IPS DF 6.9 (cell line): ENCODE measurements at regions not wholly inside any gene's neighbourhood (a gene's known extent, or its start where the extent isn't known, plus 50 kb on each side); places are given as distances from the start of the nearest gene placed in this dataset.
"Not testable (repeated sequence)": the region's sequence is repeated elsewhere in the genome, so short reads cannot be mapped to it uniquely, and the experiment has no call there.

ENCODE experiments used
- DNase-seq: peaks from one replicate; pipeline ENCODE4 v3.0.0-alpha.2; 2013; ENCODE audit warnings: low read depth, low spot score
- H3K27ac ChIP-seq: one replicate; pipeline ENCODE4 v1.5.1; 2013; ENCODE audit warnings: low read length, control low read depth
- H3K27me3 ChIP-seq: 2 replicates; pipeline ENCODE4 v1.6.1; 2013; ENCODE audit warnings: mild to moderate bottlenecking, low read length; ENCODE audit not compliant: control insufficient read depth, insufficient read depth
- H3K36me3 ChIP-seq: 2 replicates; pipeline ENCODE4 v1.6.1; 2013; ENCODE audit warnings: low read length; ENCODE audit not compliant: control insufficient read depth, insufficient read depth
- H3K4me1 ChIP-seq: 2 replicates; pipeline ENCODE4 v1.6.1; 2013; ENCODE audit warnings: low read length; ENCODE audit not compliant: control insufficient read depth, insufficient read depth
- H3K4me3 ChIP-seq: 2 replicates; pipeline ENCODE4 v1.5.1; 2013; ENCODE audit warnings: mild to moderate bottlenecking, low read length
- H3K9me3 ChIP-seq: 2 replicates; pipeline ENCODE4 v1.6.1; 2013; ENCODE audit warnings: low read length, inconsistent platforms; ENCODE audit not compliant: control insufficient read depth, insufficient read depth
- WGBS: extraction: QIAGEN DNeasy Blood & Tissue Kit; methylation state at CpG from one replicate; pipeline ENCODE4 v1.1.7; 2013; ENCODE audit warnings: mixed read lengths, missing lambda C conversion rate; ENCODE audit not compliant: insufficient read length, insufficient coverage; 5-methylcytosine and 5-hydroxymethylcytosine counted together

GRCh38 chr18:60894254-60894945 is 438.8 kb upstream of the CDH20 start:
- Histone ChIP-seq H3K4me1 (no peaks in the 10 kb centered on the region), H3K9me3 (no peaks in the 10 kb centered on the region), H3K27ac (no peak overlapping the region), H3K27me3 (no peaks in the 10 kb centered on the region), H3K4me3 (no peak overlapping the region), H3K36me3 (no peaks in the 10 kb centered on the region)
- WGBS = no CpG with 5 or more reads among the region's 8 CpGs
- no peak for DNase-seq

- Histone ChIP-seq H3K9me3 (no peaks in the 10 kb centered on the region), H3K36me3 (no peaks in the 10 kb centered on the region), H3K27ac (no peak overlapping the region), H3K27me3 (no peaks in the 10 kb centered on the region), H3K4me1 (no peaks in the 10 kb centered on the region), H3K4me3 (no peak overlapping the region)
- WGBS = no CpG with 5 or more reads among the region's 3 CpGs
- DNase-seq = no peak
Observed at GRCh38 chr18:60895181-60895580, 438.0 kb upstream of the CDH20 start.

- no peaks in the 10 kb centered on the region for H3K36me3 ChIP-seq
- H3K4me3 ChIP-seq = no peak overlapping the region
- H3K4me1 ChIP-seq = no peaks in the 10 kb centered on the region
- no CpG with 5 or more reads among the region's 4 CpGs for WGBS
- H3K9me3 ChIP-seq = no peaks in the 10 kb centered on the region
- H3K27me3 ChIP-seq = no peaks in the 10 kb centered on the region
- H3K27ac ChIP-seq = no peak overlapping the region
- DNase-seq = no peak
Observed at GRCh38 chr18:60898111-60898510, 435.1 kb upstream of the CDH20 start.

- Histone ChIP-seq H3K27me3 (no peaks in the 10 kb centered on the region), H3K4me1 (no peaks in the 10 kb centered on the region), H3K36me3 (no peaks in the 10 kb centered on the region), H3K27ac (no peak overlapping the region), H3K4me3 (no peak overlapping the region), H3K9me3 (no peaks in the 10 kb centered on the region)
- DNase-seq = no peak
- no CpG with 5 or more reads among the region's 3 CpGs for WGBS
Observed at GRCh38 chr18:60905699-60906098, 427.5 kb upstream of the CDH20 start.

GRCh38 chr18:60910534-60910933 is 422.7 kb upstream of the CDH20 start:
- Histone ChIP-seq H3K27ac (no peak overlapping the region), H3K9me3 (no peaks in the 10 kb centered on the region), H3K27me3 (no peaks in the 10 kb centered on the region), H3K4me3 (no peak overlapping the region), H3K36me3 (no peaks in the 10 kb centered on the region), H3K4me1 (no peaks in the 10 kb centered on the region)
- DNase-seq = no peak

- DNase-seq = no peak
- no CpG with 5 or more reads among the region's 2 CpGs for WGBS
- Histone ChIP-seq H3K9me3 (no peaks in the 10 kb centered on the region), H3K27me3 (no peaks in the 10 kb centered on the region), H3K27ac (no peak overlapping the region), H3K36me3 (no peaks in the 10 kb centered on the region), H3K4me1 (no peaks in the 10 kb centered on the region), H3K4me3 (no peak overlapping the region)
Observed at GRCh38 chr18:60911504-60911903, 421.7 kb upstream of the CDH20 start.

DNA sequence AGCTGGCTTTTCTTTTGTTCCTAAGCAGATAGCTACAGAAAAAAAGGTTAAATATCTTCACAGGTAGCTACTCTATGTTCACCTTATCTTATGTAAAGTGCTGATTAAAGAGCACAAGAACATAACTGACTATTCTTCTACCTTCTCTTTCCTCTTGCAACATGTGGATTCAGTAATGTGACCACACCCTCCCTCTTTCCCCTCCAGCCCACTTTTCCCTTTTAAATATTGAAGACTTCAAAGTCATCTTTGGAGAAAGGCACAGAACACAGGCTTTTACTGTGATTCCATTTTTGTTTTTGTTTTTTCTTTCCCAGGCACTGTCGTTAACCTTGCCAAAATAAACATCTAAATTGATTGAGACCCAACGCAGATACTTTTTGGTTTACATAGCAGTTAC is 418.1 kb upstream of the CDH20 start:
- Histone ChIP-seq H3K27ac (no peak overlapping the region), H3K36me3 (no peaks in the 10 kb centered on the region), H3K9me3 (no peaks in the 10 kb centered on the region), H3K4me1 (no peaks in the 10 kb centered on the region), H3K27me3 (no peaks in the 10 kb centered on the region), H3K4me3 (no peak overlapping the region)
- DNase-seq = no peak
- WGBS = no CpG with 5 or more reads among the region's 2 CpGs

- H3K36me3 ChIP-seq, H3K27me3 ChIP-seq, H3K4me3 ChIP-seq, H3K27ac ChIP-seq, DNase-seq, H3K4me1 ChIP-seq, H3K9me3 ChIP-seq: not testable (repeated sequence)
- WGBS = no CpG with 5 or more reads among the region's 4 CpGs
Observed at GRCh38 chr18:60918862-60919261, 414.4 kb upstream of the CDH20 start.

DNA sequence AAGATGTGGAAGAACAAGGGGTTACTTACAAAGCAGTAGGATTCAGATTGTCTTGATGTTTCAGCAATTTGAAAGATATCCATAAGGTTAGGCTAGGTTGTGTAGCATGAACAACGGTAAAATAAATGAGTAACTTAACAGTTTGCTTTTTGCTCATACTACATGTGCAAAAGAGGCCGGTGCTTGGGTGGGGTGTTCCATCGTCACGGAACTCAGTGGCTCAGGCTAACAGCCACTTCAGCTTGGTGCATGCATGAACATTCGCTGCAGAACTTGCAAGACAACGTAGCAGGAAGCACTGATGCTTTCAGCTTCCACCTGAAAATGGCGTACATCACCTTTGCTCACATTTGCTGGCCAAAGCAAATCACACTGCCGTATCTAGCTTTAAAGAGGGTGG is 407.3 kb upstream of the CDH20 start:
- Histone ChIP-seq H3K27me3 (no peaks in the 10 kb centered on the region), H3K9me3 (no peaks in the 10 kb centered on the region), H3K36me3 (no peaks in the 10 kb centered on the region), H3K27ac (no peak overlapping the region), H3K4me3 (no peak overlapping the region), H3K4me1 (no peaks in the 10 kb centered on the region; the same call in 1 of the 2 replicates)
- DNase-seq = no peak
- no CpG with 5 or more reads among the region's 8 CpGs for WGBS

DNA sequence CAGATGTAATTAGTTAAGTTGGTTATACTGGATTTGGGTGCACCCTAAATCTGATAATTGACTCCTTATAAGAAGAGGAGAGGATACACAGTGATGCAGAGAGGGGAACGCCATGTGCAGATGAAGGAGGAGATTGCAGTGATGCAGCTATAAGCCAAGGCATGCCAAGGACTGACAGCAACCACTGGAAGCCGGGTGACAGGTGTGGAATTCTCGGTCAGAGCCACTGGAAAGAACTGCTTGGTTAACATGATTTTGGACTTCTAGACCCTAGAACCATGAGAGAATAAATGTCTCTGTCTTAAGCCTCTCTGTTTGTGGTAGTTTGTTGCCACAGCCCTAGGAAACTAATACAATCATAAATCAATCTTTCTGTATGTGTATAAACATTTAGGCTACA is 403.3 kb upstream of the CDH20 start:
- no peaks in the 10 kb centered on the region for H3K27me3 ChIP-seq
- no peaks in the 10 kb centered on the region for H3K36me3 ChIP-seq
- no peaks in the 10 kb centered on the region for H3K9me3 ChIP-seq
- H3K4me1 ChIP-seq = no peaks in the 10 kb centered on the region
- WGBS = no CpG with 5 or more reads among the region's 3 CpGs
- no peak for DNase-seq
- H3K4me3 ChIP-seq = no peak overlapping the region
- no peak overlapping the region for H3K27ac ChIP-seq
